K562 (cell line): ENCODE measurements at regions not wholly inside any gene's neighbourhood (a gene's known extent, or its start where the extent isn't known, plus 50 kb on each side); places are given as distances from the start of the nearest gene placed in this dataset.

Experiments used
- CAMTA2 ChIP-seq: fragments of 250-450 bp; sonication (Bioruptor Pico); conservative IDR thresholded peaks from 2 replicates; pipeline ENCODE4 v1.5.1; 2022
- CHD1 ChIP-seq: fragments of 200-600 bp; sonication (generic); IDR thresholded peaks from one replicate; pipeline ENCODE4 v1.6.1; 2012; ENCODE audit warnings: mild to moderate bottlenecking, moderate library complexity, low read length, inconsistent platforms
- CREB5 ChIP-seq: fragments of 250-450 bp; sonication (Bioruptor Pico); IDR thresholded peaks from 2 replicates; pipeline ENCODE4 v1.5.0; 2020; ENCODE audit warnings: mild to moderate bottlenecking
- DMBX1 ChIP-seq: fragments of 250-450 bp; sonication (Bioruptor Pico); IDR thresholded peaks from 2 replicates; pipeline ENCODE4 v1.8.0; 2022; ENCODE audit warnings: inconsistent platforms, mild to moderate bottlenecking, moderate library complexity, borderline replicate concordance
- ELF4 ChIP-seq: fragments of 450-650 bp; formaldehyde crosslinking; IDR thresholded peaks from 2 replicates; pipeline ENCODE4 v1.4.0; 2022; ENCODE audit warnings: missing genetic modification characterization
- ERF ChIP-seq: fragments of 450-650 bp; formaldehyde crosslinking; IDR thresholded peaks from 2 replicates; pipeline ENCODE4 v1.4.0; 2020; ENCODE audit warnings: mild to moderate bottlenecking, mixed read lengths
- HMBOX1 ChIP-seq: sonication (generic); IDR thresholded peaks from 2 replicates; pipeline ENCODE4 v1.6.1; 2016
- ILF3 ChIP-seq: fragments of 450-650 bp; IDR thresholded peaks from 2 replicates; pipeline ENCODE4 v1.6.1; 2018; ENCODE audit warnings: antibody characterized with exemption, mild to moderate bottlenecking, moderate library complexity, borderline replicate concordance
- MBD2 ChIP-seq: sonication (generic); IDR thresholded peaks from 2 replicates; pipeline ENCODE4 v1.6.1; 2016; ENCODE audit warnings: low read depth, borderline replicate concordance
- PHF20 ChIP-seq: fragments of 450-650 bp; IDR thresholded peaks from 2 replicates; pipeline ENCODE4 v1.6.1; 2018; ENCODE audit not compliant: partially characterized antibody
- SIRT6 ChIP-seq: IDR thresholded peaks from one replicate; pipeline ENCODE4 v1.6.1; 2012; ENCODE audit warnings: low read depth, mild to moderate bottlenecking, control low read depth, inconsistent platforms, low read length, moderate library complexity
- SP1 ChIP-seq: sonication (generic); formaldehyde crosslinking; IDR thresholded peaks from 2 replicates; pipeline ENCODE4 v1.8.1; 2022; ENCODE audit warnings: mild to moderate bottlenecking, missing genetic modification reagents
- SREBF1 ChIP-seq: fragments of 150-350 bp; IDR thresholded peaks from 2 replicates; pipeline ENCODE4 v1.6.1; 2014; ENCODE audit warnings: antibody characterized with exemption, low read depth, low read length, borderline replicate concordance
- SRSF7 ChIP-seq: fragments of 200-400 bp; formaldehyde crosslinking; optimal IDR thresholded peaks from 2 replicates; pipeline ENCODE3; 2017; ENCODE audit warnings: mild to moderate bottlenecking, low read depth, low read length
- STAG1 ChIP-seq: sonication (generic); formaldehyde crosslinking; IDR thresholded peaks from 2 replicates; pipeline ENCODE4 v1.5.0; 2020; ENCODE audit warnings: missing genetic modification reagents, borderline replicate concordance
- TAF9B ChIP-seq: fragments of 450-650 bp; IDR thresholded peaks from 2 replicates; pipeline ENCODE4 v1.6.1; 2018; ENCODE audit warnings: mild to moderate bottlenecking; ENCODE audit not compliant: partially characterized antibody
- U2AF1 ChIP-seq: fragments of 200-400 bp; formaldehyde crosslinking; optimal IDR thresholded peaks from 2 replicates; pipeline ENCODE3; 2017; ENCODE audit warnings: mild to moderate bottlenecking, low read depth, low read length, moderate library complexity
- ZFX ChIP-seq: sonication (generic); formaldehyde crosslinking; IDR thresholded peaks from 2 replicates; pipeline ENCODE4 v1.8.0; 2022; ENCODE audit warnings: mild to moderate bottlenecking, missing genetic modification reagents, moderate library complexity
- ZNF121 ChIP-seq: sonication (generic); formaldehyde crosslinking; conservative IDR thresholded peaks from 2 replicates; pipeline ENCODE4 v1.8.0; 2022; ENCODE audit warnings: missing genetic modification reagents
- ZNF282 ChIP-seq: sonication (generic); formaldehyde crosslinking; IDR thresholded peaks from 2 replicates; pipeline ENCODE4 v1.8.1; 2023; ENCODE audit warnings: missing genetic modification reagents
- ZNF436 ChIP-seq: fragments of 250-450, 450-650 bp; sonication (Bioruptor Pico); formaldehyde crosslinking; IDR thresholded peaks from 2 replicates; pipeline ENCODE4 v1.7.0; 2020; ENCODE audit warnings: mild to moderate bottlenecking
- TF ChIP-seq, protein P1 (sequence below): sonication (generic); formaldehyde crosslinking; IDR thresholded peaks from 2 replicates; pipeline ENCODE4 v1.8.0; 2023; ENCODE audit warnings: mild to moderate bottlenecking, missing genetic modification reagents
- TF ChIP-seq, protein P2 (sequence below): fragments of 450-650 bp; formaldehyde crosslinking; IDR thresholded peaks from 2 replicates; pipeline ENCODE4 v1.4.0; 2020; ENCODE audit warnings: mild to moderate bottlenecking, moderate library complexity

GRCh38 chr1:8169364-8170058 lies 143.4 kb upstream of the ERRFI1 start (continued):
- TF ChIP-seq, protein P1, sequence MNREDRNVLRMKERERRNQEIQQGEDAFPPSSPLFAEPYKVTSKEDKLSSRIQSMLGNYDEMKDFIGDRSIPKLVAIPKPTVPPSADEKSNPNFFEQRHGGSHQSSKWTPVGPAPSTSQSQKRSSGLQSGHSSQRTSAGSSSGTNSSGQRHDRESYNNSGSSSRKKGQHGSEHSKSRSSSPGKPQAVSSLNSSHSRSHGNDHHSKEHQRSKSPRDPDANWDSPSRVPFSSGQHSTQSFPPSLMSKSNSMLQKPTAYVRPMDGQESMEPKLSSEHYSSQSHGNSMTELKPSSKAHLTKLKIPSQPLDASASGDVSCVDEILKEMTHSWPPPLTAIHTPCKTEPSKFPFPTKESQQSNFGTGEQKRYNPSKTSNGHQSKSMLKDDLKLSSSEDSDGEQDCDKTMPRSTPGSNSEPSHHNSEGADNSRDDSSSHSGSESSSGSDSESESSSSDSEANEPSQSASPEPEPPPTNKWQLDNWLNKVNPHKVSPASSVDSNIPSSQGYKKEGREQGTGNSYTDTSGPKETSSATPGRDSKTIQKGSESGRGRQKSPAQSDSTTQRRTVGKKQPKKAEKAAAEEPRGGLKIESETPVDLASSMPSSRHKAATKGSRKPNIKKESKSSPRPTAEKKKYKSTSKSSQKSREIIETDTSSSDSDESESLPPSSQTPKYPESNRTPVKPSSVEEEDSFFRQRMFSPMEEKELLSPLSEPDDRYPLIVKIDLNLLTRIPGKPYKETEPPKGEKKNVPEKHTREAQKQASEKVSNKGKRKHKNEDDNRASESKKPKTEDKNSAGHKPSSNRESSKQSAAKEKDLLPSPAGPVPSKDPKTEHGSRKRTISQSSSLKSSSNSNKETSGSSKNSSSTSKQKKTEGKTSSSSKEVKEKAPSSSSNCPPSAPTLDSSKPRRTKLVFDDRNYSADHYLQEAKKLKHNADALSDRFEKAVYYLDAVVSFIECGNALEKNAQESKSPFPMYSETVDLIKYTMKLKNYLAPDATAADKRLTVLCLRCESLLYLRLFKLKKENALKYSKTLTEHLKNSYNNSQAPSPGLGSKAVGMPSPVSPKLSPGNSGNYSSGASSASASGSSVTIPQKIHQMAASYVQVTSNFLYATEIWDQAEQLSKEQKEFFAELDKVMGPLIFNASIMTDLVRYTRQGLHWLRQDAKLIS (CRISPR knock-in tag): no peak
- TF ChIP-seq TAF9B: no peak
- TF ChIP-seq ERF (CRISPR knock-in tag): no peak
- TF ChIP-seq CREB5: no peak
- no peak for TF ChIP-seq ZFX (CRISPR knock-in tag)
- no peak for TF ChIP-seq ILF3
- no peak for TF ChIP-seq ZNF121 (CRISPR knock-in tag)
- TF ChIP-seq ELF4 (CRISPR knock-in tag): no peak
- no peak for TF ChIP-seq SRSF7
- TF ChIP-seq DMBX1: peak; percentile 67; the same call in 1 of the 2 replicates
- no peak for TF ChIP-seq U2AF1
- TF ChIP-seq, protein P2, sequence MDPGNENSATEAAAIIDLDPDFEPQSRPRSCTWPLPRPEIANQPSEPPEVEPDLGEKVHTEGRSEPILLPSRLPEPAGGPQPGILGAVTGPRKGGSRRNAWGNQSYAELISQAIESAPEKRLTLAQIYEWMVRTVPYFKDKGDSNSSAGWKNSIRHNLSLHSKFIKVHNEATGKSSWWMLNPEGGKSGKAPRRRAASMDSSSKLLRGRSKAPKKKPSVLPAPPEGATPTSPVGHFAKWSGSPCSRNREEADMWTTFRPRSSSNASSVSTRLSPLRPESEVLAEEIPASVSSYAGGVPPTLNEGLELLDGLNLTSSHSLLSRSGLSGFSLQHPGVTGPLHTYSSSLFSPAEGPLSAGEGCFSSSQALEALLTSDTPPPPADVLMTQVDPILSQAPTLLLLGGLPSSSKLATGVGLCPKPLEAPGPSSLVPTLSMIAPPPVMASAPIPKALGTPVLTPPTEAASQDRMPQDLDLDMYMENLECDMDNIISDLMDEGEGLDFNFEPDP (CRISPR knock-in tag): no peak
- TF ChIP-seq SREBF1: no peak
- no peak for TF ChIP-seq HMBOX1
- TF ChIP-seq STAG1 (CRISPR knock-in tag): no peak
- TF ChIP-seq MBD2: no peak
- no peak for TF ChIP-seq SIRT6
- TF ChIP-seq ZNF436 (CRISPR knock-in tag): no peak
- no peak for TF ChIP-seq SP1 (CRISPR knock-in tag)
- TF ChIP-seq CAMTA2 (CRISPR knock-in tag): no peak
- TF ChIP-seq PHF20: no peak
- no peak for TF ChIP-seq CHD1
- TF ChIP-seq ZNF282 (CRISPR knock-in tag): no peak
